Fibroblast of skin of right quadriceps (primary cell): ENCODE measurements at regions not wholly inside any gene's neighbourhood (a gene's known extent, or its start where the extent isn't known, plus 50 kb on each side); places are given as distances from the start of the nearest gene placed in this dataset.
A peak's percentile ranks its signal among the peaks of the same experiment; 100 is the strongest.

Experiments
- DNase-seq: peaks from one replicate; pipeline ENCODE4 v3.0.0-alpha.2; 2013

DNA sequence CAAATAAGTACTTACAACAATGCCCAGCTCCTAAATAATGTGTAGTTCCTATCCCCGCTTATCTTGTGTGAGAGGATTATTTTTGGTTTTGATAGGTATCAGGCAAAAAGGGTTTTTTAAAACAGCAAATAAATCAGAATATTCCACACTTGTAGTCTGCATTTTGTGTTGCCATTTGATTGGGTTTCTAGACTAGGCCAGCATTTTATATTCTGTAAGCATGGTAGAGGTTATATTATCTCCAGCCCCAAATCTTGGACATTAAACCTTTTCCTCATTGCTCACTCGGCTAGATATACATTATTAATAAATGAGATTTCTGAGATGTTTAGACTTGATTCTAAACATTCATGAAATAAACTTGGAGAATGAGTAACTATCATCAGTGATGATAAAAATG, 165.7 kb upstream of the C1orf21 start:
- DNase-seq, result no peak

GRCh38 chr1:184222652-184223052, 164.2 kb upstream of the C1orf21 start:
- DNase-seq, result peak; percentile 45

DNA sequence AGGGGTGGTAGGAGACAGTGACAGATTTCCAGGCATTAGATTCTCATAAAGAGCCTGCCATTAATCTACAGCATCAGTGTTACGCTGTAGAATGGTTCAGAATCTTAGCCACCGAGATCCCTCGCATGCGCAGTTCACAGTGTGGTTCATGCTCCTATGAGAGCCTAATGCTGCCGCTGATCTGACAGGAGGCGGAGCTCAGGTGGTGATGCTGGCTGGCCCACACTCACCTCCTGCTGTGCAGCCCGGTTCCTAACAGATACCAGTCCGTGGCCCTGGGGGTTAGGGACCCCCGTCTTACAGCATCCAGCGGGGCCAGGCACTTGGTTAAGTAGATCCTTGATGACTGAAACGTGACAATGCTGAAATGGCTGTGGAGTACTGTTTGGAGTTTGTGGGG, 163.6 kb upstream of the C1orf21 start:
- DNase-seq, result no peak

DNA sequence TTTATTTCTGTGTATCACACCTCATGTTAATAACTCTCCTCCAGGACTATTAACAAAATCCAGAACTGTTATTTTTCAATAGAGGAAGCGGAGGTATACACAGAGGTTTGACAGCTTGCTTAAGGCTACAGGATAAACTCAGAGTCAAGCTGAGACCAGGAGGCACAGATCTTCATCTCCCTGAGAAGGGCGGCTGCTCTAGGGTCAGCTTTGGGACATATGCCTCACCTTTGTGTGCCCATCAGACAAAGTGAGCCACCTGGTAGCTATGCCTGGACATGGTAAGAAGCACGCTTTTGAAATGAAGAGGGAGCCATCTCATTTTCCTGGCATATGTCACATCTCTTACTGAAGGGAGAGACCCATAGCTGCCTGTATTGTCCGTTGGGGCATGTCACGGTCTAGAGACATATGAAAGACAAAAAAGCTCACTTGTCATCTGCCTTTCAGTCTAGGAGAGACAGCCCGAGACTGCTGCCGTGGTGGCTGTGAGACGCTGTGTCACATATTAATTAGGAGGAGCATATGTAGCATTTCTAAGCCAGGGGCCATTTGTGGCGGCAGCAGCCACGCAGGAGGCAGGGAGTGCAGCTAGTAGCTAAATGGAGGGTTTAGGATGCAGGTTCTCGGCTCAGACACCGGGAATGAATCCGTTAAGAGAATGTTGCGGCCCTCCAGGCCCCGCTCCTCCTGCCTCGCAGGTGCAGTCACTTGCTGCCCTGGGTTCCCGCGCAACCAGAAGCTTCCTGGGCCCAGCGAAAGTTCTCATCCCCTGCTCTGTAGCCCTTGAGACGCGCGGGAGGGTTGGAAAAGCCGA, 161.3 kb upstream of the C1orf21 start:
- no peak for DNase-seq

- DNase-seq, result no peak
Observed at GRCh38 chr1:184226100-184226487, 160.7 kb upstream of the C1orf21 start.

GRCh38 chr1:184228558-184228957, 158.3 kb upstream of the C1orf21 start:
- DNase-seq, result no peak

- DNase-seq, result no peak
Observed at GRCh38 chr1:184237588-184237987, 149.2 kb upstream of the C1orf21 start.

GRCh38 chr1:184241446-184241845, 145.4 kb upstream of the C1orf21 start:
- peak; percentile 21 for DNase-seq

- DNase-seq, result peak; percentile 29
Observed at GRCh38 chr1:184242507-184242943, 144.3 kb upstream of the C1orf21 start.

- DNase-seq, result no peak
Observed at GRCh38 chr1:184244962-184245361, 141.9 kb upstream of the C1orf21 start.

DNA sequence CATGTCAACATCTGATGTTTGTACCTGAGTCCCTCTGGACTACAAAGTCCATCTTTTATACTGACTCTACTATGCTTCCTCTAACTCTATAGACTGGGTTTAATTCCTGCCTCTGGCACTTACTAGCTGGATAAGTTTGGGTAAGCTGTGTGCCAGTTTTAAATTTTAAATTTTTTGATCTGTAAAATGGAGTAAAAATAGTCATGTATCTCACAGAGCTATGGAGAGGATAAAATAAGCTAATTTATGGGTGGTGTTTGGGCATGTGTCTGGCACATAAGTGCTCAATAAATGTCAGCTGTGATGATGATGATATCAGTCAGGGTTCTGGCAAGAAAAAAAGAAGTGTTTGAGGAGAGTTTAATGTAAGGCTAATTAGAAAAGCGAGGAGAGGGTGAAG, 139.2 kb upstream of the C1orf21 start:
- no peak for DNase-seq

- DNase-seq, result no peak
Observed at GRCh38 chr1:184253921-184254320, 132.9 kb upstream of the C1orf21 start.

GRCh38 chr1:184254849-184255248, 132.0 kb upstream of the C1orf21 start:
- DNase-seq, result no peak

DNA sequence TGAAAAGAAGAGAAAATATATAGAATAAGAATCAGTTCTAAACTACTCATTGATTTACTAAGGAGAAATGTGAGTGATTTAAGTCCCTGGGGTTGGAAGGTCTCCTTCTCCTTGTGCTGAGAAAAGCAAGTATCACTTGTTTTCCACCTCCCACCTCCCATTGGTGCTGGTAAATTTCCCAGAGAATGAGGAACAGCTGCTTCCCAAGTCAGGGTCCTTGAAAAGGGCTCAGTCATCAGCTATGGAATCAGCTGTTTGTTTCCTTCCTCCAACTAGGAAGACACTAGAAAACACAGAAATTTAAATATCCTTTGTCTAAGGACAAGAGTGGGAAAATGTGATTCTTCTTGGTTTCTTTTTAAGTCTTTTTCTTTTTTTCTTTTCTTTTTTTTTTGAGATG, 131.3 kb upstream of the C1orf21 start:
- no peak for DNase-seq

- DNase-seq, result no peak
Observed at GRCh38 chr1:184257873-184258272, 129.0 kb upstream of the C1orf21 start.

GRCh38 chr1:184258525-184258924, 128.3 kb upstream of the C1orf21 start:
- DNase-seq, result no peak

DNA sequence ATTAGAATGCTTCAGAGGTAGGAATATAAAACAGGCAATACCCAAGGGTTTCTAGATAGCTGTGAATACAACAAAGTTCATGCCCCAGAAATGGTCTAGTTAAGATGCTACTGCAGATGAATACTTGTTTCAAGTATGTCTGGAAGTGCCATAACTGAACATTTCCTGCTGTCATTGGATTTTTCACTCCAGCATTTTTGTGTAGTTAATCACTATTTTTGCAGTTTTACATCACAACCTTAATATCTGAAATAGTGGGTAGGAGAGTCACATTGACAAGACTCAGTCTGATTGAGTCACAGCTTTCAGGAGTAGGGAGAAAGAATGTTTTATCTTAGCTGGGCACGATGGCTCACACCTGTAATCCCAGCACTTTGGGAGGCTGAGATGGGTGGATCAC, 126.4 kb upstream of the C1orf21 start:
- peak; percentile 87 for DNase-seq

DNA sequence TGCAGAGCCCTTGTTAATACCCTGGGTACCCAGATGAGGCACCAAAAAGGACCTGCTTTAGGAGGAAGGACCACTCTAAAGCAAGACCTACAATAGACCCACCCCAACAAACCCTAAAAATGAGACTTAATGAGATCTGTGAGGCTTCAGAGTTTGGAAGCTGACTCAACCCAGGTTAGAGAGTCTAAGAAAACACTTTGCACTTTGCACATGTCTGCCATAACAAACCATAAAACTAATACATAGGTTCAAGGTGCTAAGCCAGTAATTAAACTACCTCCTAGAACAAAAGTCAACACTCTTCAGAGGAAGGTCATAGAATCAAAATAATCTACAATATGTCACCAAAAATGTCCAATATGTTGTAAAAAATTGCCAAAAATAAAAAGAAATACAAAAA, 124.7 kb upstream of the C1orf21 start:
- no peak for DNase-seq

- no peak for DNase-seq
Observed at GRCh38 chr1:184267747-184268146, 119.1 kb upstream of the C1orf21 start.

GRCh38 chr1:184270556-184270955, 116.3 kb upstream of the C1orf21 start:
- DNase-seq, result peak; percentile 46

DNA sequence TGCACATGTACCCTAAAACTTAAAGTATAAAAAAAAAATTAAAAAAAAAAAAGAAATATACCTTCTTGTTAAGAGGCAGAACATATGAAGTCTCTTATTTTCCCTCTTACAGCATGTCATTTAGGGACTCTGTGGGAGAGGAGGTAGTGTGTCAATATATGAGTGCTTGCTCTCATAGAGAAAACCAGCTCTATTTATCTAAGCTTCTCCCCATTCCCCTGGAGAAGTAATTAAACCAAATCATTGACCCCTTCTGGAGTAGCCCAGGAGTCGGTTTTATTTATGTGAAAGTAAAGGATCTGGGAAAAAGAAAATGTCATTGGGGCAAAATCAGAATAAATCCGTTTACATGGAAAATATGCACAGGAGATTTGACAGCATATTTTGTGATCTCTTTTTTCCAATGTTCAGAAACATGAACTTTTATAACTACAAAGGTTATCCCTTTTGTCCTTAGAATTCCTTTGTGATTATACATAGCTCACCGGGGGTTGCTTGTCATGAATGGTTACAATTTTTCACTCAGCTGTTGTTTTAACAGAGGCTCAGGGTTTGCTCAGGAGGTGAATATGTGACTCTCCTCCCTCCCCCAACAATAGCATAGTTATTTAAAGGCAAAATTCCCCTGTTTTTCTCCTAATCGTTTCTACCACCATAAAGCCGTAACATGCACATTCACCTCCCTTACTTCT, 114.5 kb upstream of the C1orf21 start:
- peak; percentile 42 for DNase-seq

DNA sequence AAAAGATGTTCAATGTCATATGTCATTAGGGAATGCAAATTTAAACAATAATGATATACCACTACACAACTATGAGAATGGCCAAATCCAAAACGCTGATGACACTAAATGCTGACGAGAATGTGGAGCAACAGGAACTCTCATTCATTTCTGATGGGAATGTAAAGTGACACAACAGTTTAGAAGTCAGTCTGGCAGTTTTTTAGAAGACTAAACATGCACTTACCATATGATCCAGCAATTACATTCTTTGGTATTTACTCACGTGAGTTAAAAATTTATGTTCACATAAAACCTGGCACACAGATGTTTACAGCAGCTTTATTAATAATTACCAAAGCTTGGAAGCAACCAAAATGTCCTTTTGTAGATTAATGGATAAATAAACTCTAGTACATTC, 110.4 kb upstream of the C1orf21 start:
- DNase-seq, result peak; percentile 29

DNA sequence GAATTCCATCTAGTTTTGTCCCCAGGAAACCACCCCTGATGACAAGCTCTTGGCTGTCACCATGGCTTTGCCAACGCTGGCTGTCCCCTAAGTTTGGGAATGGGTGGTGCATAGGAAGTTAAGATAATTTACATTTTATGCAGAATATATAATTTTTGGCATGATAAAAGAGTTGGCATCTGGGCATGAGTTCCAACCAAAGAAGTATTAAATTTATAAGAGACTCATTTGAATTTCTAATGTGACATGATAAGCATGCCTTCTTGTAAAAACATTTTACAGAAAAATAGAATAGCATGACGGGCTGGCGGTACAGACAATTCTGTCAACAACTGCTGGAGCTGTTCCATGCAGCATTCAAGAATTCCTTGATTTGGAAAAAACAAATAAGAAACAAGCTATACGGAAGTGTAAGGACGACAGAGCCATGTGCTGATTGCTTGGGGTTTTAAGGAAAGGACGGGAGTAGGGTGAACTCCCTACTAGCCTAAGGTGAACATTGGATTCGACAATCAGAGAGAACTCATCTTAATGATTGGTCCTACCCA, 106.8 kb upstream of the C1orf21 start:
- DNase-seq, result no peak

GRCh38 chr1:184283999-184284398, 102.8 kb upstream of the C1orf21 start:
- DNase-seq, result peak; percentile 63
